ENCODE measurements at regions not wholly inside any gene's neighbourhood (a gene's known extent, or its start where the extent isn't known, plus 50 kb on each side); places are given as distances from the start of the nearest gene placed in this dataset.

DNA sequence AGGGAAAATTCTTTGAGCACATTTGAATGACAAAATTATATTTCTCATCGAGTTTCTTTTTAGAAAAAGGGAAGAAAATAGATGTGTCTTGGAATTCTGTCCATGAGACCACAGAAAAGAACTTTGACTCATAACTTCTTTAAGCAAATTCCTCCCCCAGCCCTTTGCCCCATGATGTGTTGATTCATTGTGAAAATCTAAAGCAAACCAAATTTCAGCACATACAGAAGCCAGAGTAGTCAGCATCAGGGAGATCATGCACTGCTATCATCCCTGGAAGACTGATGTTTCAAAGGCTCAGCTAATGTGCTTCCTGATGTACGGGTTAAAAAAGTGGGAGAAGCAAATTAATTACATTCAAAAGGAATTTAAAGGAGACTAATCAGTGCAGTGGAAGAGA, 159.7 kb downstream of the FAT3 start:
- DNase-seq: no peak

DNA sequence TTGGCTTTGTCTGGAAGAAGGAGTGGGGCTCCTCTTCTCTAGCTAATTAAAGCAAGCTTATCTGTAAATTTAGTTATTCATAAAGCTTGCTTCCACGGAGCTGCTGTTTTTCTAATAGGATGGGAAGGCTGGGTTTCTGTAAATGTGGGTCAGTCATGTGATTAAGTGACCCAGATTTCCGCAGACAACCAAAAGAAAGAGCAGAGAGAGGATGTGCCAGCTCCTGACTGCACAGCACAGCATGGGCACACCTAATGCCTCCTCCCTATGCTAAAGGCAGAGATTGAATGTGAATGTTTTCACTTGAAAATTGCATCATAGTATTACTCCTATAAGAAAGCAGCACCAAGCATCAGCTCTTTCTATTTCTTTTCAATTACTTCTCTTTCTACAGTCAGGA, 160.2 kb downstream of the FAT3 start:
- no peak for DNase-seq

DNA sequence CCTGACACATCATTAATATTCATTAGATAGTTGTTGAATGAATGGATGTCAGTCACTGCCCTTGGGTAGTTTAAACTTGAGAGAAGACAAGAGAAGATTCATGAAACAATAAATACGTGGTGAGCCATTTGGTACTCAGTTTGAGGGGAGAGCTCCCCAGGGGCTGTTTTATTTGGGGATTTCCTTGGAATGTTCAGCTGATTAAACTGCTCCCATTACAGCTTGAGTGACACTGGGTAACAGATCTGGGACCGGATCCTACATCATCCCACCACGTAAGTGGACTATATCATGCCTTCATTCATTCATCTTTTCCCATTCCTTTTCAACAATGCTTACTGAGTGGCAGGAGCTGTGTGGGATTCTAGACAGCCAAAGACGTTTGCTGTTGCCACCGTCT, 162.0 kb downstream of the FAT3 start:
- DNase-seq: no peak

DNA sequence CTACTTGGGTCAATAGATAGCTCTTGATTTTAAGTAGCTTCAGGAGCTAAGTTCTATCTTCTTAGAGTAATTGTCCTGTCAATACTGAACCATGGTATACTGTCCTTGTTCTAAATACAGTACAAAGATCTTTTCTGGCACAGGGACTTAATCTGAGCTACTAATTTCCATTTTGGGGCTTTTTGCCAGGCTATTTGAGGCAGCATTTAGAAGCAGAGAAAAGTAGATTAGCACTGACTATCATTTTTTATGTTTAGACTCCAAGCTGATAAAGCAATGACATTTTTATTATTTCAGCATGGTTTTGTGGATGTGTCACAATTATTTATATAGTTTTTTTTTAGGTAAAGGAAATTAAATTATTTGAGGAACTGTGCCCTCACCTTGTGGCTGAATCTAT, 163.2 kb downstream of the FAT3 start:
- DNase-seq: no peak

DNA sequence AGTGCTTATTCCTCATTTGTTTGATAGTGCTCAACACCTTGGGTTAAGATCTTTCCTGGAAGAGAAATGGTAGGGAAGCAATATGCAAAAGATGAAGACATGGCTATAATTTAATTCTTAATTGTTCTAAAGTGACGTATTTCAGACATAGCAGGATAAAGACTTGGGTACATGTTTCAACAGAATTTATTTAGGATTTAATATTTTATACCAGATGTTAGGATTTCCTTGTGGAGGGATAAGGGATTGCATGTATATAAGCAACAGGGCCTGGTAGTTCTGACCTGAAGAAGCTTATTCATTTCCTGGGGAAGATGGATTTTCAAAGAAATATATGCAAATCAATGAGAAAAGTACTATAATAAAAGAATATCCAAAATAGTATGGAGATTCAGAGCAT, 163.8 kb downstream of the FAT3 start:
- DNase-seq: no peak

DNA sequence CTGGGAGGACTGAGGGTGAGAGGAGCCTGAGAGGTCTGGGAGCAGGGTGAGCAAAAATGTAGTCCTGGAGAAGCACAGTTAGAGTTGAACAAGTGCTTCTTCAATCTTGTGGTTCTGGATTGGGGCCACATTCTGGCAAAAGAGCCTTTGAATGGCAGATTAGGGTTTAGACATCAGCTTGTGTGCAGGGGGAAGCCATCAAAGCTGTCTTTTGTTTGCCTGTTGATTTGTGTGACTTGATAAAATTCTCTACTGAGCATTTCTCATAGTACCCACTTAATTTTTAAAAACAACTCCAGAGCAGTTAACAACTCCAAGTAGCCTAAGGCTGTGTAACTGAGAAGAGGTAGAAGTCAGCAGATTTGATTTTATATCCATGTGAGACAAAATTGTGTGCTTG, 166.2 kb downstream of the FAT3 start:
- no peak for DNase-seq

DNA sequence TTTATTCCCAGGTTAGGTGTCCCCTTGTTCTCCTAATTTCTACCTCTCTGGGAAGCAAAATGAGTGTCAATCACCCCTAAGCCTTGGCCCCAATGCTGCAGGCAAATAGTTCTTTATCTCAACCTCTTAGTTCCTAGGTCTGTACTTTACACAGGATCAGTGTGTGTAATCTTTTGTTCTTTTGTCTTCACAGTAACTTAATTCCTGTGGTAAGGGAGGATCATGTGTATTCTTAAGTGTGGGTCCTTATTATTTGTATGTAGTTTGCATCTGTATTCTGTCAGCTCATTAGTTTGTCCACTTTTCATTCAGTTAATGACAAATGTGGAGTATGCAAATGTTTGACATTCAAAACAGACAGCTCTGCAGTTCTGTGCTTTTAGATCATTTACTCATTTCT, 166.7 kb downstream of the FAT3 start:
- DNase-seq: no peak

DNA sequence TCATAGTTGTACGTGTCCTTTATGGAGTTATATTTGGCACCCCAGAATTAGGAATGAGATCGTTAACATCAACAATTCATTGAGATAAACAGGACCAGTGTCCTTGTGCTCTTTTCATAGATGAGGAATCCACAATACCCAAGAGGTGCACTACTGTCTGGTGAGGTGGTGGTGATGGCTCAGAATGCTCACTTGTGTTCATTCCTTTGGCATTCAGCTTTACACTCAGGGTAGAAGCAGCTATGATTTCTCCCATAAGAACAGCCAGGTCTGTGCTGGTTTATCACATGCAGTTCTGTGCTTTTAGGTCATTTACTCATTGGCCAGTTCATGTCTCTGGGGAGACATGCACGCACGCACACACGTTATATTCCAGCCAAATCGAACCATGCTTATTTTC, 167.2 kb downstream of the FAT3 start:
- no peak for DNase-seq

DNA sequence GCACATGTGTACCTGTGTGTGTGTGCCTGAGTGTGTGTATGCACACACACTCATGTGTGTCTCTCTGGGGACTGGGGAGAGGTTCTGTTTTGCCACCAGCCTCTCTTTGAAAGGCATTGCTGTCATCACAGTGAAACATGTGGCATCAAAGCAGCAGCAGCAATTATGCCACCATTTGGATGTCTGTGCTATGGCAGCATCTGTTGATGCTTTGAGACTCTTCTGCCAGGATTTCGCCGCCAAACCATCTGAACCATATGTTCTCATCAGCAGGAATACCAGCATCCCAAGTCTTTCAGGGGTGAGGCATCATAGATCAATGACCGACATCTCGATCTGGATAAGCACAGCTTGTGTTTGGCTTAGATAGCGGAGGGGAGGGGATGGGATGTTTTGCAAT, 168.6 kb downstream of the FAT3 start:
- DNase-seq: no peak

DNA sequence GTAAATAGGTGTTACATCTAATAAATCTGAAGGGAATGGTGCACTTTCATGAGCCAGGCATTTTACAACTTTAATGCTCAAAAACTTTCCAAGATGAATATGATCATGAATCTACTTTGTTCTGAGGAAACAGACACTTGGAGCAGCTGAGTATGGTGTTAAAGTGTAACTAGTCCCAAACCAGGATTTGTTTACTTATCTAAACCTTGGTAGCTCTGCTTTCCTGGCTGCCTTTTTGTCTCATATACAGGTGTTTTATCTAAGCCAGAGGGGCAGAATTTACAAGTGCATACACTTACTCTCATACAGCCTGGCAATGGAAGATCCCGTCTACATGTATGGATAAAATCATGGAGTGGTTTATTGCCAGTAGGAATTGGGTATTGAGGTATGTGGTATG, 171.5 kb downstream of the FAT3 start:
- DNase-seq: no peak

DNA sequence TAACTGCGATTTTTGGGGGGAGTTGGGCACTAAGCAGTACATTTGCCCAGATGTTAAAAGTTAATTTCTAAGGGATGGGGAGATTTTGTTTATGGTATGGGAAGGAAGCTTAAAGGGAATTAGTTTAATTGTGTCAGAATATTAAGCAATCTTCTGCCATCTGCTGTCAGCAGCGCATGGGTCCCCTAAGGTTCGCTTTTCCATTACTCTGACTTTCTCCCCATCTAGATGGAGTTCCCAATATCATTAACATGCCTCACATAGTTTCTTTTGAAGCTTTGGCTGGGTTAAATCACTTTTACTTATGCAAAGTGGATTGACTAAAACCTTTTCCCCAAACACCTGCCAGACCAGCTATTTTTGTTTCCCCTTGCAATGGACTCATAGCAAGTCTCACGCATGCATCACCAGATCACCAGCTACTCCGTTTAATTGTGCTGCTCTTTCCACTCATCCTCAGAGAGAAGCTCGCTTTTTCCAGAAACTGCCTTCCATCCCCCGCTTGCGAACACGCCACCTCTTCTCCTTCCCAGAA, 172.7 kb downstream of the FAT3 start:
- no peak for DNase-seq

DNA sequence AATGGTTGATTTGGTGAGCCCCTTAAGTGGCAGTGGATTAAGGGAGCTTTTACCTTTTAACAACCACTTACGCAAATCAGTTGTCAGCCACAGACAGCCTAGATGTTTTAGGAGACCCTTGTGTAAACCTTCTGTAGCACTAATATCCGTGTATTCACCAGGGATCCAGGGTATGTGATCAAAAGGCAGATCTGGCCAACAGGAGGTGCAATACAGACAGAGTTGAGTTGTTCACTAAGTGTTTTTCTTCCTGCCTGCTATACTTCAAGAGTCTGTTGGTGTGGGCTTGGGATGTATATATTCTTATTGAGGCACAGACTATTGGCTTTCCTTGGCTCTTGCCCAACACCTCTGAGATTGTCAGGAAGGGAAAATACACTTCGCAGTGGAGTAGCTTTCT, 175.1 kb downstream of the FAT3 start:
- DNase-seq: no peak

DNA sequence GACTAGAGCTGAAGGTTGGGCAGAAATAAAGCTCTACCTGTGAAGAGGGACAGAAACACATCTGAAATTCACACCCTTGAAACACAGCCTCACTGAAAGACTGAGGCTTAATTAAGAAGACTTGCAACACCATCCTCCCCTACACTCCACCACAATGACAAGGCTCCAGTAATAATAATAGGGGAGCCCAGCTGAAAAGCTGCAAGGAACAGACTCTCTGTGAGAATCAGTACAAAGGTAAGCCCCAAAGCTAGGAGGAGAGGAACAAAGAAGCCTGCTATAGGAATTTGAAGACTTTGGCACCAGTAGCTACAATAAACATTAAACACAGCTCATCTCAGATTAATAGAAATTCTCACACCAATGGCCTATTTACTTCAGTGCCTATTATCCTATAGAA, 176.9 kb downstream of the FAT3 start:
- no peak for DNase-seq

DNA sequence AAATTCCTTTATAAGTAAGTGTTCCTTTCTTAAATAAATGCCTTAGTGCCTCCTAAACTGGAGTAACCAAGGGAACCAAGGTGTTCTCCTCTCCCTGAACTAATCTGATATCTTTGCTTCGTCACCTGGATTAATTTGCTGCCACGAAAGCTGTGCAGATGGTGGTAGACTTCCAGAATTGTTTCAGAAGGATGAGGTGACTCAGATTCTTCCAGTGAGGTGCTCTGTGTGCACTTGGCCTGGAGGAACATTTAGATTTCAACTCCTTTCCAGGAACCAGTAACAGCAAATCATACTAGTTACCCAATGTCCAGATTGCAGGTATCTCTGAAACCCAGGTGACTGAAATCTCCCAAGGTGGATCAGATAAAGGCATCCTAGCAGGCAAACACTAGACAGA, 181.9 kb downstream of the FAT3 start:
- DNase-seq: no peak

DNA sequence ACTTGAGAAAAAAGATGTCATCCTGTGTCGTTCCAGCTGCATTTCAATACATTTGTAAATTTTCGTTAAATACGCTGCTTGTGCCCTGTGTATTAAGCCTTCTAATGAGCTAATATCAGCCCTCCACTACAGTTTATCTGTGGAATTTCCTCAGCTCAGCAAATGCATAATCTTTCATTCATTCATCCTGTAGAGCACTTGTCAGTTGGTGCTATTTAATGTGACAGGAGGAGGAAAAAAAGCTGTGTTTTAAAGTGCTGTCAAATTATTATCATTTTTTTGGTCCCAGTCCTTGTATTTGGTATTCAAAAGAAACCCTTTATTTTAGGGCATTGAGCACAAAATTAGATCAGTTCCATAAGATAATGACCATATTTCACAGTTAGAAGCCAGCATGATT, 184.7 kb downstream of the FAT3 start:
- DNase-seq: no peak

DNA sequence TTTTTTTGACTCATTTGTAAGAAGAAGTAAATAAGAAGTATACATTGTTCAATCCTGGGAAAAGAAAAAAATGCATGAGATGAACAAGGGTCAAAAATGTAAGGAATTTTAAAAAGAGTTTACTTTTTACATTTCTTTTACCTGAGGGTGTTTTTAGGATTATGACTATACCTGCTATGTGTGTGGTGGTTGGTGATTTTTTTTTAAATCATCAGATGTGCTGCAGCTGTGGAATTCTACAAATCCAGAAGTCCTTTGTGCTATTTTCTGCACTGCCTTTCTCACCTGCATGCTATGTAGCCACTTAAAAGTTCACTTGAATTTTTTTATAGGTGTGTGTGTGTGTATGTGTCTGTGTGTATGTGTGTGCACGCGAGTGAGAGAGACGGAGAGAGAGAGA, 185.3 kb downstream of the FAT3 start:
- DNase-seq: no peak

DNA sequence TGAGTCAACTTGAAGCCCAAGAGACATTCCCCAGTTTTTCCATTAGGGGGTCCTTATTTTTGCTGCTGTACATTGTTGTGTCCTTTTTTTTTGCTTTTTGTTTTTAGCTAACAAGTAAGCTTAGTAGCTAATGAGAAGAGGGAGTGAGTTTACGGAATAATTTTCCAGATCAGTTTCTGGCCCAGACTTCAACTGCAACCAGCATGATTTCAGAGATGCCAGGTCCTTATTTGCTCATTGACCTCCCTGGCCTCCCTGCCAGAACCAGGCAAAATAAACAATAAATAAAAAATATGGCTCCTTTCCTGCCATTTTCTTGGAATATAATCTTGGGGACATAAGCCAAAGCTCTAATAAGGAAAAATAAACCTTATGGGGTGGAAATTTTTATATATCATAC, 185.9 kb downstream of the FAT3 start:
- DNase-seq: no peak

DNA sequence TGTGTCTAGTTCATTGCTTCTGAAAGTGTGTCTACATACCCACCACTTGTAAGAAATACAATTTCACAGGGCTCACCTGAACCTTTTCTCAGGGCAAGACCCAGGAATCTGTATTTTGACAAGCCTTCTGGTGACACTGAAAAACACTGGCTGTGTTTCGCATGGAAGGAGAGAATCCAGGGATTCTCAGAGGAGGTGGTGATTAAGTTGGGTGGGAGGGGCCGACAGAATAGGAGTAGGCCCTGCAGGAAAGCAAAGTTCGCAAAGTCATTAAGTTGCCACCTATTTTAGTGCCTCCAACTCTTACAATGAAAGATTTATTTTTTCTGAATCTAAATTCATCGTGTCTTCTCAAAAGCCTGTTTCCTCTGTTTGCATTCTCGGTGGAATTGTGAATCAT, 186.8 kb downstream of the FAT3 start:
- DNase-seq: no peak

DNA sequence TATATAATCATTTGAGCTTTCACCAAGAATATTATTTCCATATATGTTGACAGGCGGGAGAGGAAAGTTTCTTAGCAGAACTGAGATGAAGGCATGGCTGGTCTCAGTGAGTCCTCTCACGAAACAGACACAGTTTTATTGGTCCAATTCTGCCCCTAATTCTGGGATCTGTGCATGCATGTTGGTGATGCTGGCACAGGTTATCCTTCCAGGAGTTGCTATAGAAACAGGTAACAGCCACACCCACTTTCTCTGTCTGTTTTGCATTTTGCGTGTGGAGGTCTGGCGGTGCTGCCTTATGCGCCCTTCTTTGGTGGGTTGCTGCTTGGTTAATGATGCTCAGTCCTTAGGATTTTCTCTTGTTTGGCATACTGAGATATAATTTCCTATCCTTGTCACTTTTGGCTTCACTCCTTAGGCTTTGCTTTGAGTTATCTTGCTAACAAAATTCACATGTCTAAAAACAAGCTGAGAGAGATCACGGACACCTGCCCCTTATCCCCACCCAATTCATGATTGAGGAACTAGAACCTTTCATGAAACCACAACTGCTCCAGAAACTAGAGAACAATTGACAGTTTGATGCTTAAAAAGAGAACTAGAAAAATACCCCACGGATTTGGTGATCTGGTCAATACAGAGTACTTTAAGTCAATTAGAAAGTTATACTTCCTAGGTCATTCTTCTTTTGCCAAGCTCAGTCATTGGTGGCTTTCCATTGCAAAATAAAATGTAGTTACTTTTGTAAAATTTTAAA, 189.3 kb downstream of the FAT3 start:
- no peak for DNase-seq

DNA sequence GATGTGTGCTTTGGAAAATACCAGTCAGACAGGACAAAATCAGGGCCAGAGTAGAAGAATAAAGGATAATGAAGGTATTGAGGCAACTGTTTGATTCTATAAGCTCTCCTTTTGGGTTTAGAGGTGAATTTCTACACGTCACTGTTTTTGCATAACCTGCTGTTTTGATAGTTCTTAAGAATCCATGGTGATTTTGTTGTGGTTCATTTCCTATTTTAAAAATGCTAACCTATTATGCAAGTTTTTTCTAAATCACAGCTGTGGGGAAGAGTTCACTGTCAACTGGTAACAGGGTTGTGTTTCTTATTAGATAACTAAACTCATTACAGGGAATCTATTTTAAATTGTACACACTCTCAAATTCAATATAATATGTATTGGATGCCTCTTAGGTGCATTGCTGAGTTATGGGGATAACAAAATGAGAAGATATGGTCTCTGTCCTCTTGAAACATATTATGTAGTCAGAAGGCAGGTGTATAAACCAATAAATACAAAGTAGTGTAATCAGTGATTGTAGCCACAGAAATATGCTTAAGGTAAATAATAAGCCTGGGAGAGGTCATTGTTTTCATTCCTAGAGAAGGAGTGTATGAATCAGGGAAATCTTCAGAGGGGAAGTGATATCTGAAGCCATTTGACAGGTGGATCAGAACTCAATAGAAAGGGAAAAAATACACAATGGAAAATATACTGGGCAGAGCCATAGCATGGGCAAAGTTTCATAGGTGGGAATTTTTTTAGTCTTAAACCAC, 192.5 kb downstream of the FAT3 start:
- DNase-seq: no peak

DNA sequence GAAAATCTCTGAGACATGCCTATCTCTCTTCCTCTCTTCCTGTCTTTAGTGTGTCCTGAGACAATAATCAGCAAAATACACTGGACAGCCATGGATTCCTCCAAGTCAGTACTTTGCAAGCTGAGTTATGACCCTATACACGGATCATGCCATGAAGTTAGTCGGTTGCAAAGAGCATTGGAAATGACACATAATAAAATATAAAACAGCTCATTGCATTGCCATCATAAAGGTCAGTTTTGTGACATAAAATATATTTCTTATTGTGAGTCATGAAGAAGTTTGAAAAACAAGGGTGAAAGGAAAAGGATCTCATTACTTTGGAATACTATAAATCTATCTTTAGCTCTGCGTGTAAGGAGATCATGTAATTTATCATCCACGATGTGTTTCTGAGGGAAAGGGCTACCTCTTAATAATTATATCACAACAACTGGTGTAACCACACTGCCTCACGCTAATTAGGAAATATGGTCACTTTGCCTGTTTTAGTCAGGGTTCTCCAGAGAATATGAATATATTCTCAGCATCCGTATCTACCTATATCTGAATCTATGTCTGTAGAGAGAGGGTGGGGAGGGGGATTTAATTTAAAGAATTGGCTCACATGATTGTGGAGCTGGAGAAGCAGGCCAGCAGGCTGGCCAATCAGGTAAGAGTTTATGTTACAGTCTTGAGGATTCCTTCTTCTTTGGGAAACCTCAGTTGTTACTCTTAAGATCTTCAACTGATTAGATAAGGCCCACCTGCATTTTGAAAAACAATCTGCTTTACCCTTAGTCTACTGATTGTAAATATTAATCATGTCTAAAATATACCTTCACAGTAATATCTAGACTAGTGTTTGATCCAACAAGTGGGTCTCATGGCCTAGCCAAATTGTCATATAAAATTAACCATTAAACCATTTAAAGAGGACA, 198.8 kb downstream of the FAT3 start:
- no peak for DNase-seq

DNA sequence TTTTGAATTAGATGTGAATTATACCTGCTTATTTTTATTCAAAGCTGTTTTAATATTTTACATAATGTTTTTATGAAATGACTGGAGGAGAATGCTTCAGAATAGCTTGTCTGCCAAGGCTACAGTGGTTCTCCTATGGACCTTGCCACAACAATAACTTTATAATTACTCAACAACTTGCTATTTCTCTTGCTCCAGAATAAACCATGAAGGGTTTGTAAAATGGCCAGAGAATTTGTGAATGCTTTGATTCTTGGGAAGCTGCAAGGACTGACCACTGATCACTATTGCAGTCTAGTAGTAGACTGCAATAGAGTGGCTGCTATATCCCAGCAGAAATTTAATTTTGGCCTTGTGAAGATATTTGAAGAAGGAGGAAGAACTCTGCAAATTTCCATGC, 199.7 kb downstream of the FAT3 start:
- no peak for DNase-seq
